A549 (cell line): ENCODE measurements at regions not wholly inside any gene's neighbourhood (a gene's known extent, or its start where the extent isn't known, plus 50 kb on each side); places are given as distances from the start of the nearest gene placed in this dataset.

Source experiments
- ATAC-seq, 2 experiments: fragments of 200-7000 bp in 1 of 2; fragments of >200 bp in 1 of 2; cut with Nextera tagmentation in 1 of 2; cut with Tn5 transposase in 1 of 2; 3 replicates each; pipeline versions ENCODE4 v1.8.0 to v1.9.1; 2018 to 2020; ENCODE audit warnings: mild to moderate bottlenecking in 1 of 2, moderate library complexity in 1 of 2
- CTCF ChIA-PET: fragments of 300-600 bp; sonication (Branson Sonifier 250); formaldehyde crosslinking; extraction: SDS; loops from one replicate; lab custom pipeline; 2021; ENCODE audit warnings: antibody characterized with exemption, inconsistent platforms; lab: Yijun Ruan, JAX
- POLR2A ChIA-PET: fragments of 350-600 bp; formaldehyde crosslinking; extraction: SDS; loops from one replicate; lab custom pipeline; 2021; ENCODE audit warnings: antibody characterized with exemption, inconsistent platforms; lab: Yijun Ruan, JAX
- DNase-seq, 2 experiments: peaks; one replicate each; pipeline versions ENCODE4 v3.0.0 to v3.0.0-alpha.2; 2011 to 2016; ENCODE audit warnings: low read depth in 1 of 2, low spot score in 1 of 2
- FAIRE-seq: peaks from 2 replicates; lab custom pipeline; 2011; peaks lifted over from hg19 to GRCh38; lab: Jason Lieb, UNC
- H3K27ac ChIP-seq, 2 experiments: fragments of >200 bp; sonication (Bioruptor Twin); formaldehyde crosslinking; 3 replicates each; pipeline ENCODE4 v1.5.1; 2016 to 2017
- H3K4me1 ChIP-seq: fragments of >200 bp; sonication (Bioruptor Twin); formaldehyde crosslinking; 3 replicates; pipeline ENCODE4 v1.6.1; 2016
- H3K4me2 ChIP-seq: fragments of >200 bp; sonication (Bioruptor Twin); formaldehyde crosslinking; 3 replicates; pipeline ENCODE4 v1.6.1; 2016
- H3K4me3 ChIP-seq: fragments of >200 bp; sonication (Bioruptor Twin); formaldehyde crosslinking; 3 replicates; pipeline ENCODE4 v1.5.1; 2016
- H3K9me3 ChIP-seq: fragments of >200 bp; sonication (Bioruptor Twin); formaldehyde crosslinking; 3 replicates; pipeline ENCODE4 v1.6.1; 2016
- ATOH8 ChIP-seq: fragments of 250-450 bp; sonication (Bioruptor Pico); IDR thresholded peaks from 2 replicates; pipeline ENCODE4 v1.5.0; 2020; ENCODE audit warnings: low read depth, mild to moderate bottlenecking, moderate library complexity
- BHLHE40 ChIP-seq: IDR thresholded peaks from 2 replicates; pipeline ENCODE4 v1.6.1; 2012; ENCODE audit warnings: low read depth, low read length, inconsistent platforms
- CEBPB ChIP-seq, 2 experiments: fragments of >200 bp in 1 of 2; sonication (Bioruptor Twin) in 1 of 2; formaldehyde crosslinking in 1 of 2; IDR thresholded peaks; 2 replicates each; pipeline ENCODE4 v1.6.1; 2012 to 2016
- CHD4 ChIP-seq: fragments of 200-600 bp; sonication (generic); IDR thresholded peaks from 2 replicates; pipeline ENCODE4 v1.6.1; 2016; ENCODE audit warnings: antibody characterized with exemption, mild to moderate bottlenecking, borderline replicate concordance
- EHF ChIP-seq: fragments of 250-450 bp; sonication (Bioruptor Pico); IDR thresholded peaks from 2 replicates; pipeline ENCODE4 v1.5.0; 2020; ENCODE audit warnings: mild to moderate bottlenecking
- EHMT2 ChIP-seq: fragments of 200-600 bp; sonication (generic); IDR thresholded peaks from 2 replicates; pipeline ENCODE4 v1.6.1; 2016; ENCODE audit warnings: antibody characterized with exemption, low read depth, mild to moderate bottlenecking, moderate library complexity
- ESRRA ChIP-seq: fragments of 150-350 bp; IDR thresholded peaks from 2 replicates; pipeline ENCODE4 v1.6.1; 2014; ENCODE audit warnings: mild to moderate bottlenecking, low read length, borderline replicate concordance
- GATA3 ChIP-seq: IDR thresholded peaks from 2 replicates; pipeline ENCODE4 v1.6.1; 2012; ENCODE audit warnings: borderline replicate concordance
- HEYL ChIP-seq: fragments of 250-450 bp; sonication (Bioruptor Pico); IDR thresholded peaks from 2 replicates; pipeline ENCODE4 v1.8.0; 2021; ENCODE audit warnings: mild to moderate bottlenecking, moderate library complexity
- HOXB5 ChIP-seq: fragments of 250-450 bp; sonication (Bioruptor Pico); IDR thresholded peaks from 2 replicates; pipeline ENCODE4 v1.5.0; 2020; ENCODE audit warnings: mild to moderate bottlenecking, moderate library complexity
- KDM1A ChIP-seq: fragments of 200-600 bp; sonication (generic); IDR thresholded peaks from 2 replicates; pipeline ENCODE4 v1.6.1; 2016; ENCODE audit warnings: low read depth, mild to moderate bottlenecking
- KDM5A ChIP-seq: fragments of 200-600 bp; sonication (generic); IDR thresholded peaks from 2 replicates; pipeline ENCODE4 v1.6.1; 2016; ENCODE audit warnings: antibody characterized with exemption, mild to moderate bottlenecking
- MAFK ChIP-seq: fragments of 450-650 bp; IDR thresholded peaks from 2 replicates; pipeline ENCODE4 v1.6.1; 2014; ENCODE audit not compliant: partially characterized antibody
- NPAS2 ChIP-seq: fragments of 250-450 bp; sonication (Bioruptor Pico); IDR thresholded peaks from 2 replicates; pipeline ENCODE4 v1.8.0; 2022; ENCODE audit warnings: mild to moderate bottlenecking, moderate library complexity, borderline replicate concordance
- PBX3 ChIP-seq: IDR thresholded peaks from 2 replicates; pipeline ENCODE4 v1.6.1; 2012
- RCOR1 ChIP-seq: fragments of 150-350 bp; IDR thresholded peaks from 2 replicates; pipeline ENCODE4 v1.6.1; 2014; ENCODE audit warnings: antibody characterized with exemption, low read length, low read depth
- RNF2 ChIP-seq: fragments of 200-600 bp; sonication (generic); IDR thresholded peaks from 2 replicates; pipeline ENCODE4 v1.6.1; 2016; ENCODE audit warnings: low read depth, mild to moderate bottlenecking, antibody characterized with exemption, moderate library complexity, borderline replicate concordance
- SMC3 ChIP-seq: fragments of >200 bp; sonication (Bioruptor Twin); formaldehyde crosslinking; IDR thresholded peaks from 3 replicates; pipeline ENCODE4 v1.6.1; 2018; ENCODE audit warnings: inconsistent platforms
- TFCP2L1 ChIP-seq: fragments of 250-450 bp; sonication (Bioruptor Pico); IDR thresholded peaks from 2 replicates; pipeline ENCODE4 v1.5.0; 2021; ENCODE audit warnings: mild to moderate bottlenecking
- ZC3H11A ChIP-seq: fragments of 450-650 bp; IDR thresholded peaks from 2 replicates; pipeline ENCODE4 v1.6.1; 2014; ENCODE audit warnings: antibody characterized with exemption, mild to moderate bottlenecking
- ZFP36 ChIP-seq: fragments of 450-650 bp; IDR thresholded peaks from 2 replicates; pipeline ENCODE4 v1.6.1; 2014; ENCODE audit warnings: borderline replicate concordance; ENCODE audit not compliant: partially characterized antibody
- WGBS: methylation state at CpG from one replicate; pipeline ENCODE4 v1.1.6; 2017; ENCODE audit errors: missing lambda C conversion rate; 5-methylcytosine and 5-hydroxymethylcytosine counted together
- TF ChIP-seq, protein P1 (sequence below): fragments of 200-600 bp; sonication (generic); IDR thresholded peaks from 2 replicates; pipeline ENCODE4 v1.6.1; 2016; ENCODE audit warnings: antibody characterized with exemption, mild to moderate bottlenecking, moderate library complexity
- TF ChIP-seq, protein P2 (sequence below): IDR thresholded peaks from 2 replicates; pipeline ENCODE4 v1.6.1; 2012; ENCODE audit warnings: low read depth, borderline replicate concordance
- TF ChIP-seq, protein P3 (sequence below): fragments of 250-450 bp; sonication (Bioruptor Pico); IDR thresholded peaks from 2 replicates; pipeline ENCODE4 v1.5.0; 2021; ENCODE audit warnings: mild to moderate bottlenecking, moderate library complexity, borderline replicate concordance
- TF ChIP-seq, protein P4 (sequence below): fragments of >200 bp; sonication (Bioruptor Twin); formaldehyde crosslinking; IDR thresholded peaks from 2 replicates; pipeline ENCODE4 v1.6.1; 2016

DNA sequence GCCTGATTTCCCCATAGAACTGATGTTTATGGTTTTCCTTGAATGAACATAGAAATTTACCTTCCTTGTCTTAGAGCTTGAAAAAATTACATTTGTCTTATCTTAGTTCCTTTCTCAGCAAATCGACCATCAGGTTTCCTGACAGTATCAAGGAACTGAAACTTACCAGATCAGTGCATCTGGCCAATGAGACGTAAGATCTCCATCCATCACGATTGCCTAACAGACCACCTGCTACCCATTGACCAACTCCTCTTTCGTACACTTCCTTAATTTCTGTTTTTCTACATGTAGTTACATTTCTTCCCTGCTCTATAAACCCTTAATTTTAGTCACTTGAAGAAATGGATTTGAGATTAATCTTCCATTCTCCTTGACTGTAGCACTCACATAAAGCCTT is 57.4 kb upstream of the TMPRSS15 start:
- H3K9me3 ChIP-seq: no peaks in the 10 kb centered on the region
- 2% methylated on average over 4 of the region's 4 CpGs for WGBS
- no peak for DNase-seq
- H3K4me3 ChIP-seq: no peak overlapping the region
- no peak for TF ChIP-seq CHD4
- no peak for TF ChIP-seq RNF2
- no peak for TF ChIP-seq BHLHE40
- no peak for TF ChIP-seq TFCP2L1 (CRISPR knock-in tag)
- TF ChIP-seq EHMT2: no peak
- TF ChIP-seq, protein P1, sequence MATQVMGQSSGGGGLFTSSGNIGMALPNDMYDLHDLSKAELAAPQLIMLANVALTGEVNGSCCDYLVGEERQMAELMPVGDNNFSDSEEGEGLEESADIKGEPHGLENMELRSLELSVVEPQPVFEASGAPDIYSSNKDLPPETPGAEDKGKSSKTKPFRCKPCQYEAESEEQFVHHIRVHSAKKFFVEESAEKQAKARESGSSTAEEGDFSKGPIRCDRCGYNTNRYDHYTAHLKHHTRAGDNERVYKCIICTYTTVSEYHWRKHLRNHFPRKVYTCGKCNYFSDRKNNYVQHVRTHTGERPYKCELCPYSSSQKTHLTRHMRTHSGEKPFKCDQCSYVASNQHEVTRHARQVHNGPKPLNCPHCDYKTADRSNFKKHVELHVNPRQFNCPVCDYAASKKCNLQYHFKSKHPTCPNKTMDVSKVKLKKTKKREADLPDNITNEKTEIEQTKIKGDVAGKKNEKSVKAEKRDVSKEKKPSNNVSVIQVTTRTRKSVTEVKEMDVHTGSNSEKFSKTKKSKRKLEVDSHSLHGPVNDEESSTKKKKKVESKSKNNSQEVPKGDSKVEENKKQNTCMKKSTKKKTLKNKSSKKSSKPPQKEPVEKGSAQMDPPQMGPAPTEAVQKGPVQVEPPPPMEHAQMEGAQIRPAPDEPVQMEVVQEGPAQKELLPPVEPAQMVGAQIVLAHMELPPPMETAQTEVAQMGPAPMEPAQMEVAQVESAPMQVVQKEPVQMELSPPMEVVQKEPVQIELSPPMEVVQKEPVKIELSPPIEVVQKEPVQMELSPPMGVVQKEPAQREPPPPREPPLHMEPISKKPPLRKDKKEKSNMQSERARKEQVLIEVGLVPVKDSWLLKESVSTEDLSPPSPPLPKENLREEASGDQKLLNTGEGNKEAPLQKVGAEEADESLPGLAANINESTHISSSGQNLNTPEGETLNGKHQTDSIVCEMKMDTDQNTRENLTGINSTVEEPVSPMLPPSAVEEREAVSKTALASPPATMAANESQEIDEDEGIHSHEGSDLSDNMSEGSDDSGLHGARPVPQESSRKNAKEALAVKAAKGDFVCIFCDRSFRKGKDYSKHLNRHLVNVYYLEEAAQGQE: no peak
- no peak for TF ChIP-seq HOXB5 (CRISPR knock-in tag)
- TF ChIP-seq EHF (CRISPR knock-in tag): no peak
- no peak for TF ChIP-seq PBX3
- no peak for TF ChIP-seq SMC3
- no peak for TF ChIP-seq ATOH8 (CRISPR knock-in tag)
- TF ChIP-seq, protein P2, sequence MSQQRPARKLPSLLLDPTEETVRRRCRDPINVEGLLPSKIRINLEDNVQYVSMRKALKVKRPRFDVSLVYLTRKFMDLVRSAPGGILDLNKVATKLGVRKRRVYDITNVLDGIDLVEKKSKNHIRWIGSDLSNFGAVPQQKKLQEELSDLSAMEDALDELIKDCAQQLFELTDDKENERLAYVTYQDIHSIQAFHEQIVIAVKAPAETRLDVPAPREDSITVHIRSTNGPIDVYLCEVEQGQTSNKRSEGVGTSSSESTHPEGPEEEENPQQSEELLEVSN: no peak
- FAIRE-seq: no peak
- no peaks in the 10 kb centered on the region for H3K4me1 ChIP-seq
- ATAC-seq: no peak
- no peak overlapping the region for H3K4me2 ChIP-seq
- ChIA-PET CTCF (no interaction called here), POLR2A (no interaction called here)
- H3K27ac ChIP-seq: no peak overlapping the region

DNA sequence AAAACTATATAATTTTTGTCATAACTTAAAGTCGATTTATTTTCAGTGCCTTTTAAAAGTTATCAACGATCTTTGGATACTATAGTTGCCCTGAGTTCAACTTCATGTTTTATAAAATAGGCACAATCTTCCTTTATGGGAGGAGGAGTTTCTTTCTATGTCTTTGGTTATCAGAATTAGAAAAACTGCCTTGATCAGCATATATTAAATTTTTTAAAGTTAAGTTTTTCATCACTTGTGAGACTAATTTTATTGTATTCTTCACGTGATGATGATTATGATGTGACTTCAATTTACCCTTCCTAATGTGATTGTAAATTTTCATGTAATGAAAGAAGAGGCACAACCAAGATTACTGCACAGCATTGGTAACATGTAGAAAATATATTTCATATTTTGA is 58.2 kb upstream of the TMPRSS15 start:
- FAIRE-seq: no peak
- CTCF ChIA-PET: no interaction called here
- no peaks in the 10 kb centered on the region for H3K9me3 ChIP-seq
- no peak overlapping the region for H3K4me3 ChIP-seq
- H3K27ac ChIP-seq: no peak overlapping the region
- POLR2A ChIA-PET: no interaction called here
- no peaks in the 10 kb centered on the region for H3K4me1 ChIP-seq
- no peak overlapping the region for H3K4me2 ChIP-seq
- no peak for TF ChIP-seq RCOR1
- TF ChIP-seq KDM5A: no peak
- no peak for TF ChIP-seq EHF (CRISPR knock-in tag)
- TF ChIP-seq MAFK: peak; percentile 26
- TF ChIP-seq, all 56 proteins: peak for 1
- ATAC-seq: no peak
- DNase-seq: no peak
- 2% methylated on average over 3 of the region's 3 CpGs for WGBS

DNA sequence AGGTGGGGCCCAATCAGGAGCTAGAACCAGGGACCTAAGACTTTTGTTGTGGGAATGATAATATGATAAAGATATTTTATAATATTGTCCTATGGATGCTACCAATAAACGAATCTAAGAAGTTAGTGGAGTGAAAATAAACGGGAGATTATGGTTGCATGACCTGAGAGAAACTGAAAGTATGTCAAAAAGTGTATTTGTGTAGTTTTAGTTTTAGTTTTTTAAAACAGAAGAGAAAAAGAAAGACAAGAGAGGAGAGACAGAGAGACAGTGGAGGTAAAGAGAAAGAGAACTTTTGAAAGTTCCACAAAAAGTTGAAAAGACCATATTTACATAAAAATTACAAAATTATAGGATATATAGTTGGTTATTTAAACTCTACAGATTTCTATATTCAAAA is 64.1 kb upstream of the TMPRSS15 start:
- POLR2A ChIA-PET: no interaction called here
- H3K4me2 ChIP-seq: no peak overlapping the region
- no peak overlapping the region for H3K4me3 ChIP-seq
- WGBS: 1% methylated on average over 2 of the region's 2 CpGs
- no peaks in the 10 kb centered on the region for H3K4me1 ChIP-seq
- DNase-seq (no peak), ATAC-seq (no peak), FAIRE-seq (no peak)
- CTCF ChIA-PET: no interaction called here
- no peaks in the 10 kb centered on the region for H3K9me3 ChIP-seq
- H3K27ac ChIP-seq: no peak overlapping the region
- TF ChIP-seq ATOH8 (CRISPR knock-in tag) (no peak), KDM1A (no peak), RCOR1 (no peak), ESRRA (no peak), NPAS2 (CRISPR knock-in tag) (no peak), HEYL (CRISPR knock-in tag) (no peak), RNF2 (no peak), CEBPB (IDR thresholded peaks at IDR 0.05) (no peak), ZC3H11A (no peak), SMC3 (no peak), ZFP36 (no peak), GATA3 (no peak), TFCP2L1 (CRISPR knock-in tag) (no peak)
- TF ChIP-seq, protein P3, sequence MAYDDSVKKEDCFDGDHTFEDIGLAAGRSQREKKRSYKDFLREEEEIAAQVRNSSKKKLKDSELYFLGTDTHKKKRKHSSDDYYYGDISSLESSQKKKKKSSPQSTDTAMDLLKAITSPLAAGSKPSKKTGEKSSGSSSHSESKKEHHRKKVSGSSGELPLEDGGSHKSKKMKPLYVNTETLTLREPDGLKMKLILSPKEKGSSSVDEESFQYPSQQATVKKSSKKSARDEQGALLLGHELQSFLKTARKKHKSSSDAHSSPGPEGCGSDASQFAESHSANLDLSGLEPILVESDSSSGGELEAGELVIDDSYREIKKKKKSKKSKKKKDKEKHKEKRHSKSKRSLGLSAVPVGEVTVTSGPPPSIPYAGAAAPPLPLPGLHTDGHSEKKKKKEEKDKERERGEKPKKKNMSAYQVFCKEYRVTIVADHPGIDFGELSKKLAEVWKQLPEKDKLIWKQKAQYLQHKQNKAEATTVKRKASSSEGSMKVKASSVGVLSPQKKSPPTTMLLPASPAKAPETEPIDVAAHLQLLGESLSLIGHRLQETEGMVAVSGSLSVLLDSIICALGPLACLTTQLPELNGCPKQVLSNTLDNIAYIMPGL (CRISPR knock-in tag): no peak
- TF ChIP-seq, protein P4, sequence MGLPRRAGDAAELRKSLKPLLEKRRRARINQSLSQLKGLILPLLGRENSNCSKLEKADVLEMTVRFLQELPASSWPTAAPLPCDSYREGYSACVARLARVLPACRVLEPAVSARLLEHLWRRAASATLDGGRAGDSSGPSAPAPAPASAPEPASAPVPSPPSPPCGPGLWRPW: no peak
